Endothelial cell of umbilical vein (primary cell): ENCODE measurements at regions not wholly inside any gene's neighbourhood (a gene's known extent, or its start where the extent isn't known, plus 50 kb on each side); places are given as distances from the start of the nearest gene placed in this dataset.

Experiments used
- CTCF ChIP-seq, 2 donors: IDR thresholded peaks; 1 replicate in 1 of 2; 2 replicates in 1 of 2; pipeline ENCODE4 v1.5.1; 2011; ENCODE audit warnings: low read length in 2 of 2, mild to moderate bottlenecking in 2 of 2, moderate library complexity in 2 of 2, control low read depth in 1 of 2, inconsistent platforms in 1 of 2, low read depth in 1 of 2; ENCODE audit not compliant: insufficient read depth in 1 of 2; ENCODE audit errors: extremely low read depth in 1 of 2
- EZH2 ChIP-seq: IDR thresholded peaks from 2 replicates; pipeline ENCODE4 v1.6.1; 2012; ENCODE audit warnings: borderline replicate concordance, low read depth, mild to moderate bottlenecking, moderate library complexity, low read length, inconsistent platforms; ENCODE audit not compliant: severe bottlenecking
- FOS ChIP-seq: IDR thresholded peaks from 2 replicates; pipeline ENCODE4 v1.6.1; 2011; ENCODE audit warnings: mild to moderate bottlenecking, low read length, moderate library complexity, borderline replicate concordance; ENCODE audit not compliant: insufficient read depth
- GATA2 ChIP-seq: IDR thresholded peaks from 2 replicates; pipeline ENCODE4 v1.7.0; 2011; ENCODE audit warnings: low read depth, mild to moderate bottlenecking, moderate library complexity, mixed read lengths, low read length; ENCODE audit not compliant: insufficient read length, insufficient read depth
- MAX ChIP-seq: IDR thresholded peaks from 2 replicates; pipeline ENCODE4 v1.6.1; 2011; ENCODE audit not compliant: insufficient read depth, insufficient read length
- MYC ChIP-seq: IDR thresholded peaks from one replicate; pipeline ENCODE4 v1.6.1; 2011; ENCODE audit warnings: mild to moderate bottlenecking, low read depth, low read length
- POLR2A ChIP-seq: IDR thresholded peaks from 2 replicates; pipeline ENCODE4 v1.6.1; 2012; ENCODE audit warnings: low read depth, mild to moderate bottlenecking, control low read depth, low read length
- POLR2AphosphoS5 ChIP-seq: IDR thresholded peaks from 2 replicates; pipeline ENCODE4 v1.6.1; 2012; ENCODE audit warnings: low read depth, mild to moderate bottlenecking, control low read depth, low read length, moderate library complexity; ENCODE audit not compliant: insufficient read depth

GRCh38 chr14:89639687-89640086 lies 222.7 kb upstream of the FOXN3 start:
- TF ChIP-seq POLR2A, result no peak
- TF ChIP-seq CTCF (IDR thresholded peaks at IDR 0.05; ENCODE audit: extremely low read depth in 1 of 2, insufficient read depth in 1 of 2, low read depth in 1 of 2, low read length in 2 of 2), result no peak
- no peak for TF ChIP-seq MAX
- TF ChIP-seq POLR2AphosphoS5, result no peak
- TF ChIP-seq EZH2, result no peak
- TF ChIP-seq GATA2, result no peak
- TF ChIP-seq MYC, result no peak
- no peak for TF ChIP-seq FOS
